ENCODE measurements at regions not wholly inside any gene's neighbourhood (a gene's known extent, or its start where the extent isn't known, plus 50 kb on each side); places are given as distances from the start of the nearest gene placed in this dataset.

GRCh38 chr4:129614611-129615010 is 518.7 kb downstream of the C4orf33 start:
- TF ChIP-seq CTCF (conservative IDR thresholded peaks at IDR 0.05; ENCODE audit: low read depth, low read length), result no peak
- no peak for TF ChIP-seq EZH2 (IDR thresholded peaks at IDR 0.05; ENCODE audit: borderline replicate concordance, low read depth, low read length, poor library complexity, severe bottlenecking)

Data from A673 (cell line).